ENCODE measurements at regions not wholly inside any gene's neighbourhood (a gene's known extent, or its start where the extent isn't known, plus 50 kb on each side); places are given as distances from the start of the nearest gene placed in this dataset.
"Not testable (repeated sequence)": the region's sequence is repeated elsewhere in the genome, so short reads cannot be mapped to it uniquely, and the experiment has no call there.

DNA sequence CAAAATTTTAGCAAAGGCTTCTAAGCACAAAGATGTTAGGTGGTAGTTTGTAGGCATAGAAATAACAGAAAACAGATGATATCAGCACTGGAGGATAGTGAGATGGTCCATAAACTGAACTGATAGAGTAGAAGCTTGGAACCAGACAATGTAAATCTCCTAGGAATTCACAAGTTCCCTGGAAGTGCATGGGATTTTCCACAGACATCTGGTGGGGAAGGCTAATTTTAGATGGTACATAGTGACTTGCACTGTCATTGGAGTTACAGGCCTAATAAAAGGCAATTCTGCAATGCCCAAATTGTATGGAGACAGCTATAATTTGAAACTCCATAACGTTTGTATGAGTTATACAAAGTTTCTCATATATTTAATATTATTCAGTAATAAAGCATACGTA is 653.0 kb upstream of the MEF2C start:
- no peak overlapping the region for H3K4me3 ChIP-seq (ENCODE audit: low read depth, low read length)
- no peak for DNase-seq (ENCODE audit: low read depth)
- no peak for TF ChIP-seq CTCF (conservative IDR thresholded peaks at IDR 0.05; ENCODE audit: low read depth, low read length)

GRCh38 chr5:89535411-89535810 is 652.4 kb upstream of the MEF2C start:
- DNase-seq (ENCODE audit: low read depth), result no peak
- no peak for TF ChIP-seq CTCF (conservative IDR thresholded peaks at IDR 0.05; ENCODE audit: low read depth, low read length)
- no peak overlapping the region for H3K4me3 ChIP-seq (ENCODE audit: low read depth, low read length)

- no peak for TF ChIP-seq CTCF (conservative IDR thresholded peaks at IDR 0.05; ENCODE audit: low read depth, low read length)
- peak; percentile 58 for DNase-seq (ENCODE audit: low read depth)
- H3K4me3 ChIP-seq (ENCODE audit: low read depth, low read length), result no peak overlapping the region
Observed at GRCh38 chr5:89534331-89534730, 651.3 kb upstream of the MEF2C start.

DNA sequence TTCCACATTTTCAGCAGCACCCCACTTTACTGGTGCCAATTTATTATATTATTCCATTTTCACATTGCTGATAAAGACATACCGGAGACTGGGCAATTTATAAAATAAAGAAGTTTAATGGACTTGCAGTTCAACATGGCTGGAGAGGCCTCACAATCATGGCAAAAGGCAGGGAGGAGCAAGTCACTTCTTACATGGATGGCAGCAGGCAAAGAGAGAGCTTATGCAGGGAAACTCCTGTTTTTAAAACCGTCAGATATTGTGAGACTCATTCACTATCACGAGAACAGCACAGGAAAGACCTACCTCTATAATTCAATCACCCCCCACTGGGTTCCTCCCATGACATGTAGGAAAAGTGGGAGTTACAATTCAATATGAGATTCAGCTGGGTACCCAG is 641.8 kb upstream of the MEF2C start:
- H3K4me3 ChIP-seq (ENCODE audit: low read depth, low read length), result no peak overlapping the region
- no peak for TF ChIP-seq CTCF (conservative IDR thresholded peaks at IDR 0.05; ENCODE audit: low read depth, low read length)
- no peak for DNase-seq (ENCODE audit: low read depth)

DNA sequence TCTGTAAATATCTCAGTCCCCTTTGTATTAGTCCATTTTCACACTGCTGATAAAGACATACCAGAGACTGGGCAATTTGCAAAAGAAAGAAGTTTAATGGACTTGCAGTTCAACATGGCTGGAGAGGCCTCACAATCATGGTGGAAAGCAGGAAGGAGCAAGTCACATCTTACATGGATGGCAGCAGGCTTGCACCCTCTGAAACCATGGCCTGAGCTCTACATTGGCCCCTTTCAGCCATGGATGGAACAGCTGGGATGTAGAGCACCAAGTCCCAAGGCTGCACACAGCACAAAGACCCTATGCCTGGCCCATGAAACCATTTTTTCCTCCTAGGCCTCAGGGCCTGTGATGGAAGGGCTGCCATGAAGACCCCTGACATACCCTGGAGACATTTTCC is 640.9 kb upstream of the MEF2C start:
- DNase-seq (ENCODE audit: low read depth); H3K4me3 ChIP-seq (ENCODE audit: low read depth, low read length): not testable (repeated sequence)

DNA sequence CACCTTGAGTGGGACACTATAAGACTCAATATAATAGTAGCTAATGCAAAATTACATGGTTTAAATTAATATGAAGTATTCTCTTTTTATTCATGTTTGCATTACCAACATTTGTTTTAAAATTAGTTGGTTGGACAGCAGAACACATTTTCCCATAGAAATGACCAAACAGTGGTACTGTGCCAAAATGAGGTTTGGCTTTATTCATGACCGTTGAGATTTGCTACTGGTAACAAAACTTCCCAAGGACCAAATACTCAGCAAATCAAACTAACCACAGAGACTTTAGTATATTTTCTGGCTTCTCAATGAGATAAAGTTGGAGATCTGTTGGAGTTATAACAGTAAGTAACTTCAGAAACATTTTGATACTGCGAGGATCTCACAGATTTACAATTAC is 637.8 kb upstream of the MEF2C start:
- TF ChIP-seq CTCF (conservative IDR thresholded peaks at IDR 0.05; ENCODE audit: low read depth, low read length), result no peak
- H3K4me3 ChIP-seq (ENCODE audit: low read depth, low read length), result no peak overlapping the region
- no peak for DNase-seq (ENCODE audit: low read depth)

- no peak for TF ChIP-seq CTCF (conservative IDR thresholded peaks at IDR 0.05; ENCODE audit: low read depth, low read length)
- DNase-seq (ENCODE audit: low read depth), result peak; percentile 15
- H3K4me3 ChIP-seq (ENCODE audit: low read depth, low read length), result no peak overlapping the region
Observed at GRCh38 chr5:89513299-89514044, 630.5 kb upstream of the MEF2C start.
